ENCODE measurements at regions not wholly inside any gene's neighbourhood (a gene's known extent, or its start where the extent isn't known, plus 50 kb on each side); places are given as distances from the start of the nearest gene placed in this dataset.

DNA sequence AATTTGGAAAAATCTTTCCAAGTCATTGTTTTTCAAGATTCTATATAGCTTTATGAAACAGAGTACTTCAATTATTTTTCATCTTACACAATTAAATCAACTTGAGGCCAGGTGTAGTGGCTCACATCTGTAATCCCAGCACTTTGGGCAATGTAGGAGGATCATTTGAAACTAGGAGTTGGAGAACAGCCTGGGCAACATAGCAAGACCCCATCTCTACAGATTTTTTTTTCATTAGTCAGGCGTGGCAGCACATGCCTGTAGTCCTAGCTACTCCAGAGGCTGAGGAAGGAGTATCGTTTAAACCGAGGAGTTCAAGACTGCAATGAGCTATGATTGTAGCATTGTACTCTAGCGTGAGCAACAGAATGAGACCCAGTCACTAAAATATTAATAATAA is 72.9 kb downstream of the BMP4 start:
- TF ChIP-seq, protein P1, sequence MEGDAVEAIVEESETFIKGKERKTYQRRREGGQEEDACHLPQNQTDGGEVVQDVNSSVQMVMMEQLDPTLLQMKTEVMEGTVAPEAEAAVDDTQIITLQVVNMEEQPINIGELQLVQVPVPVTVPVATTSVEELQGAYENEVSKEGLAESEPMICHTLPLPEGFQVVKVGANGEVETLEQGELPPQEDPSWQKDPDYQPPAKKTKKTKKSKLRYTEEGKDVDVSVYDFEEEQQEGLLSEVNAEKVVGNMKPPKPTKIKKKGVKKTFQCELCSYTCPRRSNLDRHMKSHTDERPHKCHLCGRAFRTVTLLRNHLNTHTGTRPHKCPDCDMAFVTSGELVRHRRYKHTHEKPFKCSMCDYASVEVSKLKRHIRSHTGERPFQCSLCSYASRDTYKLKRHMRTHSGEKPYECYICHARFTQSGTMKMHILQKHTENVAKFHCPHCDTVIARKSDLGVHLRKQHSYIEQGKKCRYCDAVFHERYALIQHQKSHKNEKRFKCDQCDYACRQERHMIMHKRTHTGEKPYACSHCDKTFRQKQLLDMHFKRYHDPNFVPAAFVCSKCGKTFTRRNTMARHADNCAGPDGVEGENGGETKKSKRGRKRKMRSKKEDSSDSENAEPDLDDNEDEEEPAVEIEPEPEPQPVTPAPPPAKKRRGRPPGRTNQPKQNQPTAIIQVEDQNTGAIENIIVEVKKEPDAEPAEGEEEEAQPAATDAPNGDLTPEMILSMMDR (IDR thresholded peaks at IDR 0.05): no peak
- no peak for TF ChIP-seq EZH2 (IDR thresholded peaks at IDR 0.05; ENCODE audit: borderline replicate concordance, insufficient read depth, low read depth, low read length, poor library complexity, severe bottlenecking)

Data from B cell (primary cell).